Endothelial cell of umbilical vein (primary cell): ENCODE measurements at regions not wholly inside any gene's neighbourhood (a gene's known extent, or its start where the extent isn't known, plus 50 kb on each side); places are given as distances from the start of the nearest gene placed in this dataset.

Experiments used
- BruUV-seq: library from RNA; stranded (reverse); fragments of 400-500 nt; replicated peaks from 2 replicates; lab custom pipeline; 2021; lab: Mats Ljungman, UMichigan
- CTCF ChIA-PET: fragments of 300-600, 350-600 bp; sonication (Branson Sonifier 250); formaldehyde crosslinking; loops from one replicate; lab custom pipeline; 2021; ENCODE audit warnings: antibody characterized with exemption, inconsistent platforms; lab: Charles Lee
- POLR2A ChIA-PET: fragments of 300-600, 350-600 bp; sonication (Branson Sonifier 250); formaldehyde crosslinking; loops from one replicate; lab custom pipeline; 2021; ENCODE audit warnings: antibody characterized with exemption, inconsistent platforms; lab: Charles Lee
- DNase-seq: peaks from one replicate; pipeline ENCODE4 v3.0.0-alpha.2; 2011; ENCODE audit warnings: low read depth, low spot score
- FAIRE-seq: peaks from 2 replicates; lab custom pipeline; 2011; peaks lifted over from hg19 to GRCh38; lab: Jason Lieb, UNC
- H2AFZ ChIP-seq: 2 replicates; pipeline ENCODE4 v1.6.0; 2012; ENCODE audit warnings: low read depth, low read length, control low read depth, inconsistent platforms
- H3K27ac ChIP-seq: 2 replicates; pipeline ENCODE4 v1.5.1; 2011; ENCODE audit warnings: low read depth, mild to moderate bottlenecking, control low read depth, low read length, moderate library complexity; ENCODE audit not compliant: insufficient read depth
- H3K27me3 ChIP-seq, 2 experiments: 2 replicates each; pipeline versions ENCODE4 v1.6.0 to v1.6.1; 2011; ENCODE audit warnings: low read length in 2 of 2, mixed read lengths in 1 of 2; ENCODE audit not compliant: control insufficient read depth in 2 of 2, insufficient read depth in 2 of 2
- H3K36me3 ChIP-seq, 2 experiments: 2 replicates in 1 of 2; 3 replicates in 1 of 2; pipeline ENCODE4 v1.5.1; 2011; ENCODE audit warnings: low read length in 2 of 2, mild to moderate bottlenecking in 1 of 2, moderate library complexity in 1 of 2; ENCODE audit not compliant: control insufficient read depth in 2 of 2, insufficient read depth in 2 of 2; ENCODE audit errors: extremely low read depth in 1 of 2
- H3K4me1 ChIP-seq: 3 replicates; pipeline ENCODE4 v1.5.1; 2011; ENCODE audit warnings: mild to moderate bottlenecking, low read length; ENCODE audit not compliant: control insufficient read depth, insufficient read depth; ENCODE audit errors: extremely low read depth
- H3K4me2 ChIP-seq: 2 replicates; pipeline ENCODE4 v1.6.1; 2011; ENCODE audit warnings: low read length, control low read depth, mixed read lengths; ENCODE audit not compliant: insufficient read depth
- H3K4me3 ChIP-seq, 3 experiments: fragments of 200-600 bp in 1 of 3; sonication (generic), shearing (Covaris generic) in 1 of 3; replicated peaks in 1 of 3; 2 replicates each; pipeline ENCODE4 v1.5.1; 2011 to 2016; ENCODE audit warnings: control low read depth in 3 of 3, low read length in 3 of 3, mild to moderate bottlenecking in 2 of 3, inconsistent platforms in 1 of 3, low read depth in 1 of 3, moderate library complexity in 1 of 3; ENCODE audit not compliant: insufficient read depth in 1 of 3
- H3K79me2 ChIP-seq: 2 replicates; pipeline ENCODE4 v1.6.0; 2012; ENCODE audit warnings: low read length, inconsistent platforms; ENCODE audit not compliant: control insufficient read depth, insufficient read depth
- H3K9ac ChIP-seq: replicated peaks from 2 replicates; pipeline ENCODE3; 2011; ENCODE audit warnings: low read length, control low read depth; ENCODE audit not compliant: insufficient read depth; ENCODE audit errors: extremely low read depth
- H3K9me1 ChIP-seq: replicated peaks from 3 replicates; pipeline ENCODE4 v1.6.0; 2011; ENCODE audit warnings: mild to moderate bottlenecking, low read length; ENCODE audit not compliant: control insufficient read depth, insufficient read depth; ENCODE audit errors: extremely low read depth
- H3K9me3 ChIP-seq: replicated peaks from 2 replicates; pipeline ENCODE4 v1.5.1; 2012; ENCODE audit warnings: low read length, inconsistent platforms; ENCODE audit not compliant: control insufficient read depth, insufficient read depth
- H4K20me1 ChIP-seq: replicated peaks from 2 replicates; pipeline ENCODE3; 2011; ENCODE audit warnings: mild to moderate bottlenecking, low read length; ENCODE audit not compliant: control insufficient read depth, insufficient read depth; ENCODE audit errors: extremely low read depth
- CTCF ChIP-seq, 2 donors: IDR thresholded peaks; 1 replicate in 1 of 2; 2 replicates in 1 of 2; pipeline ENCODE4 v1.5.1; 2011; ENCODE audit warnings: low read length in 2 of 2, mild to moderate bottlenecking in 2 of 2, moderate library complexity in 2 of 2, control low read depth in 1 of 2, inconsistent platforms in 1 of 2, low read depth in 1 of 2; ENCODE audit not compliant: insufficient read depth in 1 of 2; ENCODE audit errors: extremely low read depth in 1 of 2
- EZH2 ChIP-seq: IDR thresholded peaks from 2 replicates; pipeline ENCODE4 v1.6.1; 2012; ENCODE audit warnings: borderline replicate concordance, low read depth, mild to moderate bottlenecking, moderate library complexity, low read length, inconsistent platforms; ENCODE audit not compliant: severe bottlenecking
- FOS ChIP-seq: IDR thresholded peaks from 2 replicates; pipeline ENCODE4 v1.6.1; 2011; ENCODE audit warnings: mild to moderate bottlenecking, low read length, moderate library complexity, borderline replicate concordance; ENCODE audit not compliant: insufficient read depth
- GATA2 ChIP-seq: IDR thresholded peaks from 2 replicates; pipeline ENCODE4 v1.7.0; 2011; ENCODE audit warnings: low read depth, mild to moderate bottlenecking, moderate library complexity, mixed read lengths, low read length; ENCODE audit not compliant: insufficient read length, insufficient read depth
- JUN ChIP-seq: IDR thresholded peaks from 2 replicates; pipeline ENCODE4 v1.6.1; 2011; ENCODE audit warnings: borderline replicate concordance, low read depth; ENCODE audit not compliant: insufficient read length, insufficient read depth
- MAX ChIP-seq: IDR thresholded peaks from 2 replicates; pipeline ENCODE4 v1.6.1; 2011; ENCODE audit not compliant: insufficient read depth, insufficient read length
- MYC ChIP-seq: IDR thresholded peaks from one replicate; pipeline ENCODE4 v1.6.1; 2011; ENCODE audit warnings: mild to moderate bottlenecking, low read depth, low read length
- POLR2A ChIP-seq: IDR thresholded peaks from 2 replicates; pipeline ENCODE4 v1.6.1; 2012; ENCODE audit warnings: low read depth, mild to moderate bottlenecking, control low read depth, low read length
- POLR2AphosphoS5 ChIP-seq: IDR thresholded peaks from 2 replicates; pipeline ENCODE4 v1.6.1; 2012; ENCODE audit warnings: low read depth, mild to moderate bottlenecking, control low read depth, low read length, moderate library complexity; ENCODE audit not compliant: insufficient read depth
- dilution Hi-C: fragments of 300-500 bp; cut with MboI; formaldehyde crosslinking; loops from one replicate; pipeline ENCODE4 v1.15.0; 2019; ENCODE audit warnings: low sequenced_read_pairs; ENCODE audit not compliant: extremely low pct_ligation_motif_present
- intact Hi-C: fragments of 100-400 bp; cut with micrococcal nuclease; formaldehyde crosslinking; loops from one replicate; pipeline ENCODE4 v1.10.0; 2022

GRCh38 chr6:11341303-11341702, 108.8 kb upstream of the NEDD9 start:
- Histone ChIP-seq H4K20me1 (no peaks in the 10 kb centered on the region), H3K4me3 (no peak overlapping the region), H3K9ac (no peak overlapping the region), H2AFZ (no peak overlapping the region), H3K36me3 (no peaks in the 10 kb centered on the region), H3K4me1 (no peaks in the 10 kb centered on the region), H3K79me2 (no peaks in the 10 kb centered on the region), H3K27me3 (peaks cover 2 to 3% of the 10 kb centered on the region in 2 experiments), H3K27ac (no peak overlapping the region), H3K4me2 (no peak overlapping the region), H3K9me3 (no peaks in the 10 kb centered on the region), H3K9me1 (no peaks in the 10 kb centered on the region)
- ChIA-PET CTCF (no interaction called here), POLR2A (interaction anchor here (0.6 kb wide), 1 partner anchor 13 kb away, joined by 3 read pairs; no protein-coding TSS in a partner anchor)
- no peak for FAIRE-seq
- no TSS peak for BruUV-seq
- dilution Hi-C loops = no loop called here
- intact Hi-C loops = no loop called here
- DNase-seq = no peak
- no peak for TF ChIP-seq GATA2
- TF ChIP-seq EZH2 = no peak
- no peak for TF ChIP-seq CTCF (IDR thresholded peaks at IDR 0.05; ENCODE audit: extremely low read depth in 1 of 2, insufficient read depth in 1 of 2, low read depth in 1 of 2, low read length in 2 of 2)
- no peak for TF ChIP-seq MAX
- TF ChIP-seq JUN = no peak
- no peak for TF ChIP-seq FOS
- no peak for TF ChIP-seq POLR2AphosphoS5
- no peak for TF ChIP-seq POLR2A
- no peak for TF ChIP-seq MYC
